ENCODE measurements at regions not wholly inside any gene's neighbourhood (a gene's known extent, or its start where the extent isn't known, plus 50 kb on each side); places are given as distances from the start of the nearest gene placed in this dataset.

DNA sequence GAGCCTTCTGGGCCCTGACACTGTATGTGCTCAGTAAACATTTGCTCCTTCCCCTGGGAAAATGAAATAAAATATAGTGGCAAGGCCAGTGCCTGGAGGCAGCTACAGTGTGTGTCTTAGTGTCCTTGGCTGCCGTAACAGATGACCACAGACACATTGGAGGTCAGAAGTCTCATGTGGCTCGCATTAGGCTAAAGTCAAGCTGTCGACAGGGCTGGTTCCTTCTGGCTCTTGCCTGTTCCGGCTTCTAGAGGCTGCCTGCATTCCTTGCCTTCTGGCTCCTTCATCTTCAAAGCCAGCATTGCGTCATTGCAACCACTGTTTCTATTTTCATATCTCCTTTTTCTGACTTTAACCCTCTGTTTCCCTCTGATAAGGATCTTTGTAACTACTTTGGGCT is 83.6 kb upstream of the STX18 start:
- DNase-seq, result no peak

DNA sequence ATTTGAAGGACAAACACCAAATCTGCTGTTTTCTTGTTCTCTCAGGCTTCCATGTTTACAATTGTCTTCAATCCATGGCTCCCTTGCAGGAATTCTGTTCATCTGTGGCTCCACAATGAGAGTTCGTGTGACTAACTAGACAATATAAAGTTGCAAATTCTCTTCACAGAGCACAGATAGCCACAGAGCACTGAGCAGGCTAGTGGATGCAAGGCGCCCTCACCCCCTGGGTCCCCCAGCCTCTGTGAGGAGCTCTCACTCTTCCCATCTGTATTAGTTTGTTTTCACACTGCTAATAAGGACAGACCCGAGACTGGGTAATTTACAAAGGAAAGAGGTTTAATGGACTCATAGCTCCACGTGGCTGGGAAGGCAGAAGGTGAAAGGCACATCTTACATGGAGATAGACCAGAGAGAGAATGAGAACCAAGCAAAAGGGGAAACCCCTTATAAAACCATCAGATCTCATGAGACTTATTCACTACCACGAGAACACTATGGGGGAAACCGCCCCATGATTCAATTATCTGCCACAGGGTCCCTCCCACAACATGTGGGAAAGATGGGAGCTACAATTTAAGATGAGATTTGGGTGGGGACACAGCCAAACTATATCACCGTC is 82.5 kb upstream of the STX18 start:
- DNase-seq, result no peak

DNA sequence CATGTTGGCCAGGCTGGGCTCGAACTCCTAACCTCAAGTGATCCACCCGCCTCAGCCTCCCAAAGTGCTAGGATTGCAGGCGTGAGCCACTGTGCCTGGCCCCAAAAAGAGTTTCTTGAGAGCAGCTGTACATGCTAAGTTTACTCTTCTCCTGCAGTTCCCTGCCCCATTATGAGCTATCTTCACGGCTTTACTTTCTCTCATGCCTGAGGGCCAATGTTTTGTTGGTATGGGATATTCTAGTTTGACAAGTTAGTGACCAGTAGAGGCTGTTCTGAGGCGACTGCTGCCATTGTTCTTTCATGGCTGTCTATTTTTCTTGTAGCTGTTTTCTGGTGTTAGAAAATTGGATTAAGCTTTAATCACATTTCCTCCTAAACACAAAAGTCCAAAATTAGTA is 78.0 kb upstream of the STX18 start:
- DNase-seq, result no peak

DNA sequence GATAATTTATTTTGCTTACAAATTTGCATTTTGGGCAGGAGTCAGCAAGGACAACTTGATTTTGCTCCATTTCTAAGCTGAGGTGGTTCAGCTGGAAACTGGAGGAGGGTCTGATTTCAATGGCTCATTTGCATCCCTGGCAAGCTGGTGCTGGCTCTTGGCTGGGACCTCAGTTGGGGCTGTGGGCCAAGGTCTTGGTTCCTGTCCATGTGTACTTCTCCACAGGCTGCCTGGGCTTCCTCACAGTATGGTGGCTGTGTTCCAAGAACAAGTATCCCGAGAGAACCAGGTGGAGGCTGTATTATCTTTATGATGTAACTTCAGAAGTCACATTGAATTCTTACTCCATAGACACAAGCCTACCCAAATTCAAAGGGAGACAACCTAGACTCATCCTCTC is 77.0 kb upstream of the STX18 start:
- DNase-seq, result no peak

DNA sequence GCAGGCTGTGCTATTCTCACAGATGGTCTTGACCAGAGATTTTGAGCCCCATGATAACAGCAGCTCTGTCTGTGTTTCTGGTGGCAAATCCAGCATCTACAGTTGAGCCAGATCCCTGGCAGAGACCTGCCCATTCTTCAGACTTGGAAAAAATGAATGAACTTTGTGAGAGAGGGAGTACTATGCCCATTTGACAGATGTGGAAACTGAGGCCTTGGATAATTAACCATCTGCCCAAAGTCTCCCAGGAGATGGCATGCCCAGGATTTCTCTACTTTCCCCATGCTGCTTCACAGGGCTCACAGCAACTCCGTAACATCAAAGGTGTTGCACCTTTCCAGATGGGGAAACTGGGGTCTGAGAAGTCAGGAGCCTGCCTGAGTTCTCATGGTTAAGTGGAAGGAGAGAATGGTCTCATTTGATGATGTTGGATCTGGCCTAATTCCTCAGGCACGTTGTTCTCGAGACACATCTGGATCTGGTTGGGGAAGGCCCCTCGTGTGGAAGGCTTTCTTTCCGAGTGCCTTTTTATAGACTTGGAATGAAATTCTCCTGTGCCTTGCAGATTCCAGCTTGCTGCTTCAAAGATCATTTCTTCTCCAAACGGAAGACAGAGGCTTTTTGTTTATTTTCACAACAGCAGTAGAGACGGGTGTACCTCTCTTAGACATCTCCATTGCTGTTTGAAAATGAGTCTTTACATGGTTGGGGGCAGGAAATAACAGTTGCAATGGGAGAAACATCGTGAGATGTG is 73.3 kb upstream of the STX18 start:
- no peak for DNase-seq

DNA sequence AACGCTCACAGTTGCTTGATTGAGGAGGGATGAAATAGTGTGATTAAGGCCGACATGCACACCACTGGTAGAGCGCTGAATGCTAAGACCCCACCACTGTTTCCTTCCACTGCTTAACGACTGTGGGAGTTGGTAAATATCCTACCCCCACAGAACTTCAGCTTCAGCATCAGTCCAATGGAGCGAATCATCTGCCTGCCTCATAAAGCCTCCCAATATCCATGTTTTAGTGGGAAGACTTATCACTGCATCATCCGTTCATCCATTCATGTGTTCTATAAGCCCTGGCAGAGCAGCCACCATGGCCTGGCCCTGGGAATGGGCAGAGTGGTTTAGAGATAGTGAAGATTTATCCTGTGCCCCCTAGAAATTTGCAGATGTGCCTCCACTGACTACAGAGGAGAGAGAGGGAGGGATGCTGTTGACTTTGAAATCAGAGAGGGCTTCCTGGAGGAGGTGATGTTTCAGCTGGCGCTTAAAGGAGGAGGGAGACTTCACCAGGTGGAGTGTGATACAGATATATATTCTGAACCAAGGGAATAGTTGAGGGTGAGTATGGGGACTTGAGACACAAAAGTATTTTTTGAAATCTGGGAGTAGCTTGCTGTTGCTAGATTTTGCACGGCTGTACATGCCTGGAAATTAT is 71.9 kb upstream of the STX18 start:
- no peak for DNase-seq

DNA sequence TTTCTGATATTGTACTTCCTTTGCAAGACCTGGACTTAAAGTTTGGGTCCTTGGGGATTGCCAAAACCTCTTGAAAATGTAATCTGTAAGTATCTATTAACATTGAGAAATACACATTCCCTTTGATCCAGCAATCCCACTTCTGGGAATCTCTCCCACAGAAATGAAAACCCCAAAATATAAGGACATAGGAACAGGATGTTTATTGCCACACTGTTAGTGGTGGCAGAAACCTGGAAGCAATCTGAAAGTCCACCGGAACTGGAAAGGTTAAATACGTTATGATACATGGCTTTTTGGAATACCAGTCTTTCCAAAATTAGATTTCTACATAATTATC is 71.2 kb upstream of the STX18 start:
- DNase-seq, result no peak

DNA sequence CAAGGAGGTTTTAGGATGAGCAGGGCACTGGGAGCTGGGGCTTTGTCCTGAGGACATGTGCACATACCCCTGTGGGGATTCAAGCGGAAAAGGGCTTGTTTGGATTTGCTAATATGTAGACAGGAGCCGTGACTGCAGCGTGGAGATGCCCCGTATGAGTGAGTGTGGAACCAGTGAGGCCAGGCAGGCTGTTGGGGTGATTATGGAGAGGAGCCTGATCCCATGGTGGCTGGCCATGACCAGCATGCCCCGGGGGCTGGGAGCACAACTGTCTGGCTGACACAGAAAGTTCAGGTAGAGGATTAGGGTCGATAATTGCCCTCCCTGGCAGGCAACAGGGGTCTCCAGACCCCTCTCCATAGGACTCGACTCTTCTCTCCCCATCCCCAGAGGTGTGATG is 68.8 kb upstream of the STX18 start:
- no peak for DNase-seq

DNA sequence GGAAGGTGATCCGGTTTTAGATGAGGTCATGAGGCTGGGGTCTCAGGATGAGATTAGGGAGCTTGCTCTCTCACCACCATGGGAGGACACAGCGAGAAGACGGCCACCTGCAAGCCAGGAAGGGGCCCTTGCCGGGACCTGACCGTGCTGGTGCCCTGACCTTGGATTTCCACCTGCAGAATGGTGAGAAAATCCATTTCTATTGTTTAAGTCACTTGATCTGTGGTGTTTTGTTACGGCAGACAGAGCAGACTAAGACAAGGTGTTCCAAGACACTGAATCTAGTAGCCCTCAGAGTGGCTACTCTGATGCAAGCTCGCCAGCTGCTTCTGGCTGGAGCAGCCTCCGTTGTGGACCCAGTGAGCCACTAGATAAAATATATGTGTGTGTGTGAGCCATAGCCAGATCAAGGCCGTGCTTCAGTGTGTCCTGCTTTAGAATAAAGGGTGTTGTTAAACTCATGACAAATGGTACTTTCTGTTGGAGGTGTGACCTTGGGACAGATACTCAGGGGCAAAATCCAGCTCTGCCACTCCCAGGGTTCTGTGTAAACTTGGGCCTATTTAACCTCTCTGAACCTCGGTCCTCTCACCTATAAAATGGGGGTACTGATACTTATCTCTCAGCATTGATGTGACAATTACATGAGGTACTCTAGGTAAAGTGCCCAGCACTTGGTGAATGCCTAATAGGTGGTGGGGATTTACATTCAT is 67.9 kb upstream of the STX18 start:
- DNase-seq, result no peak

DNA sequence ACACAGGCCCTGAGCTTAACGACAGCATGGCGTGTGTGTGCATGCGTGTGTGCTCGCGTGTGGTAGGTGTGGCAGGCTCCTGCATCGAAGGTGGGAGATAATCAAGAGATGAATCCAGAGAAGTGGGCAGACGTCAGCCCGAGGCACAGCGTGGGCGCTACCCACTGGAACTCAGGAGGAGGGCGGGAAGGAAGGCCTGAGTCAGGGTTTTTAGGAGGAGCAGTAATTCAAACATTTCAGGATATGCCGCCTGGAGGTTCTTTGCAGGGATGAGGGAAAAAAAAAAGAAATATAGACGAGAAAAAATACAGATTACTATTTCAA is 66.3 kb upstream of the STX18 start:
- DNase-seq, result no peak

DNA sequence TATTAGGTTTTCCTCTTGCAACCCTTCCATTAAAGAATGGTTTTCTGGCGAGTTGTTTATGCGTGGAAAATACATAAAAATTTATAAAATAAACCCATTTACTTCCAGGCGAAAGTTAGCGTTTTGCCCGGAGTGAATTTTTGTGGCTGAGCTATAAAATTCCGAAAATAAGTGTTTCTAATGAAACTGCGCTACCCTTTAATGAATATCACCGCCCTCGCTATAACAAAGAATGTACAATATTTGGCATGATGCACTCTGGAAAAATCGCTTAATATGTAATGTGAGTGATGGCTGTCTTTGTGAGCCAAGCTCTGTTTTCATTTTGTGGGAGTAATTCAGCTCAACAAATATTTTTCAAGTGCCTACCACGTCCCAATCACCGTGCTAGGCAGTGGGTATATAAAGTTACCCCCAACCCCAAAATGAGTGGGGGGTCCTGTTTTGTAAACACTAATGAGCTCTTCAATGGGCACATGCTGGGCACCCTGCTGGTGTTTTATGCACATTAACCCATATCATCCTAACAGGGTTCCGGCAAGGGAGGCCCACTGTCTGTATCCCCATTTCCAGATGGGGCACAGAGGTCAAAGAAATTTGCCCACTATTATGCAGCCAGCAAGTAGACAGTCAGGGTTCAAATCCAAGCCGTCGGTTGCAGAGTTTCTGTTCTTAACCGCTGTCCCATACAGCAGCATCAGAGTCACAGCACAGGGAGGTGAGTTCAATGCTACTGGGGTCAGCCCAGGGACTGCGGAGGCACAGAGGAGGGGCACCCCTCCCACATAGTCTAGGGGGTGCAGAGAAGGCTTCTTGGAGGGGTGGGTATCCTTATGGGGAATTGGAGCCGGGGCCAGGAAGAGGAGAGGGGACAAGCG is 65.7 kb upstream of the STX18 start:
- no peak for DNase-seq

DNA sequence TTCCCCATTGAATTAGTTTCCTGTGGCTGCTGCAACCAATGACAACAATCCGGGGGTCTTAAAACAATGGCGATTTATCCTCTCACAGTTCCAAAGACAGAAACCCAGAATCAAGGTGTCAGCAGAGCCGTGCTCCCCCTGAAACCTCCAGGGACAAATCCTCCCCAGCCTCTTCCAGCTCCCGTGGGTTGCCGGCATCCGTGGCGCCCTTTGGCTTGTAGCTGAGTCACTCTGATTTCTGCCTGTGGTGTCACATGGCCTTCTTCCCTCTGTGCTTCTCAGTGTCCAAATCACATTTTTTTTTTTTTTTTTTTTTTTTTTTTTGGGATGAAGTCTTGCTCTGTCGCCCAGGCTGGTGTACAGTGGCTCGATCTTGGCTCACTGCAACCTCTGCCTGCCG is 64.5 kb upstream of the STX18 start:
- DNase-seq, result no peak

DNA sequence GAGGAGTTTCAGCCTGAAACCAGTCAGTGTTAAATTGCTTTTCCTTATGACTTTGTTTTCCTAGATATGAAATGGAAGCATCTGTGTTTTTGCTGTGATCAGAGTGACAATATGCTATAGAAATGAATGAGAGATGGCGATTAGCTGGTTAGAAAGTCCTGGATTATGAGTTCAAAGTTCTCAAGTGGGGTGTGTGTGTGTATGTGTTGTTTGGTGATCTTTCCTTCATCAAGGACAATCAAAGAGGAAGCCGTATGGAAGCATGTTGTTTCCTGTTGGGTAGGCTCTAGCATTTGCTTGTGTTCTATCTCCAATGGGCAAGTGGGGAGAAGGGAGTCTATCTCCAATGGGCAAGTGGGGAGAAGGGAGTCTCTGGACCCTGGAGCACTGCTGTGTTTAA is 64.0 kb upstream of the STX18 start:
- no peak for DNase-seq

DNA sequence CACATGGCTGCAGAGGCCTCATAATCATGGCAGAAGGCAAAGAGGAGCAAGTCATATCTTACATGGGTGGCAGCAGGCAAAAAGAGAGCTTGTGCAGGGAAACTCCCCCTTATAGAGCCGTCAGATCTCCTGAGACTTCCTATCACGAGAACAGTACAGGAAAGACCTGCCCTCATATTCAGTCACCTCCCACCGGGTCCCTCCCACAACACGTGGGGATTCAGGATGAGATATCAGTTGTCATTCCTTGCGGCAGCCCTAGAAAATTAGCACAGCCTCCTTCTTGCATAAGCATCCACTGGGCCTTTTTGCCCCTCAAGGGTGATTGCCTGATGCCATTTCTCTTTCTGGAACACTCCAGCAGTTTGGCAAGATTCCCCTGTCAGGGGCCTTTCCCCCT is 61.7 kb upstream of the STX18 start:
- DNase-seq, result no peak

DNA sequence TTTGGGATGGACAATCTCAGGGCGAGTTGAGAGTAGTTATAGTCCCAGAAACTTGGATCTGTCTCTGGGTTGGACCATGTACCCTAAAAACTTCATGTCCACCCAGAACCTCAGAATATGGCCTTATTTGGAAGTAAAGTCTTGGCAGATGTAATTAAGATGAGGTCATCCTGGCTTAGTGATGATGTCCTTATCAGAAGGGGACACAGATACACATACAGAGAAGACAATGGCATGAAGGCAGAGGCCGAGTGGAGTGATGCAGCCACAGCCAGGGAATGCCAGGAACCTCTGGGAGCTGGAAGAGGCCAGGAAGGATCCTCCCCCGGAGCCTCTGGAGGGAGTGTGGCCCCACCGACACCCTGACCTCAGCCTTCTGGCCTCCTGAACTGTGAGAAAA is 61.2 kb upstream of the STX18 start:
- DNase-seq, result no peak

DNA sequence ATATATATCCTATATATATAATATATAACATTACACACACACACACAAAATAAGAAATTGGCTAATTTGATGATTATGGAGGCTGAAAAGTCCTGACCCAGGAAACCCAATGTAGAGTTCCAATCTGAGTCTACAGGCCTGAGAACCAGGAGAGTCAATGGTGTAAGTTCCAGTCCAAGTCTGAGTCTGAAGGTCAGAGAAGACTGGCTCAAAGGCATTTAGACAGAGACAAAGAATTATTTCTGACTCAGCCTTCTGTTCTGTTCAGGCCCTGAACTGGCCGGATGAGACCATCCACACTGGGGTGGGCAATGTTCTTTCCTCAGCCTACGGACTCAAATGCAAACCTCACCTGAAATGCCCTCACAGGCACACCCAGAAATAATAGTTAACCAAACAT is 60.6 kb upstream of the STX18 start:
- DNase-seq, result no peak

DNA sequence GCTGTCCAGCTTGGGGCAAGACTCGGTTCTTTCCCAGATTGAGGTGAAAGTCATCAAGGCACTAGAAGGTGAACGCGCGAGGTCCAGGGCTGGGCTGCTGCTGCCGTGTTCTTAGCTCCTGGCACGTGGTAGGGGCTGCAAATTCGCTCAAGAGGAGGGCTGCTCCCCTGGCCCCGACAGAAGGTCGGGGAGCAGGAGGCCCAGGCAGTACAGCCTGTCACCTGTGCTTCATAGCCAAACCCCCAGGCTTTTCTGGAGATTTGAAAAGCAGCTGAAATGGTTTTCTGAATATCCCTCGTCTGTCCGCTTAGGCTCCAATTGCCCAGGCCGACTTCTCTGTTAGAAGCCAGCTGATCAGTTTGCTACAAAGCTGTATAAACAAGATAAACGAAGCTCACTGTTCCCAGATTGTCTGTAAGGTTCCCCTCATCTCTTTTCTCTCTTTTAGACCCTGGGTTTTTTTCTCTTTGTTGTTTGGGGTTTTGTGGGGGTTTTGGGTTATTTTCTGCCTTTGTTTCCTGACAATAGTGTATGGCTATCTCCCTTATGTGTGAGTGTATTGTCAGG is 60.0 kb upstream of the STX18 start:
- DNase-seq, result no peak

DNA sequence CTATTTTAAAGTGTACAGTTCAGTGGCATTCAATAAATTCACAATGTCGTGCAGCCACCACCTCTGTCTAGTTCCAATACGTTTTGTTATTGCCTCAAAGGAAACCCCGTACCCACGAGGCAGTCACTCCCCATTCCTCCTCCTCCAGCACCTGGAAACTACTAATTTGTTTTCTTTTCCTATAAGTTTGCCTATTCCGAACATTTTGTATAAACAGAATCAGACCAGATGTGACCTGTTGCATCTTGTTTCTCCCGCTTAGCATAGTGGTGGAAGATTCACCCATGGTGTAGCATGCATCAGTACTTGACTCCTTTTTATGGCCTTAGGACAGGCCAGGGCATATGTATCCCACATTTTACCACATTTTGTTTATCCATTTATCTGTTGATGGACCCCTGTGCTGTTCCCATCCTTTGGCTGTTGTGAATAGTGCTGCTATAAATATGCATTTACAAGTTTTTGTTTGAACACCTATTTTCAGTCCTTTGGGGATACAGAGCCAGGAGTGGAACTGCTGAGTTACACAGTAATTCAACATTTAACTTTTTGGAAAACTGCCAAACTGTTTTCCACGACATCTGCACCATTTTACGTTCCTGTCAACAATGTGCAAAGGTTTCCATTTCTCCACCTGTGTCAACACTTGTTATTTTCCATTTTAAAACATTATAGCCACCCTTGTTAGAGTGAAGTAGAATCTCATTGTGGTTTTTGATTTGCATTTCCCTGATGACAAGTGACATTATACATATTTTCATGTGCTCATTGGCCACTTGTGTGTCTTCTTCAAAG is 57.8 kb upstream of the STX18 start:
- no peak for DNase-seq

DNA sequence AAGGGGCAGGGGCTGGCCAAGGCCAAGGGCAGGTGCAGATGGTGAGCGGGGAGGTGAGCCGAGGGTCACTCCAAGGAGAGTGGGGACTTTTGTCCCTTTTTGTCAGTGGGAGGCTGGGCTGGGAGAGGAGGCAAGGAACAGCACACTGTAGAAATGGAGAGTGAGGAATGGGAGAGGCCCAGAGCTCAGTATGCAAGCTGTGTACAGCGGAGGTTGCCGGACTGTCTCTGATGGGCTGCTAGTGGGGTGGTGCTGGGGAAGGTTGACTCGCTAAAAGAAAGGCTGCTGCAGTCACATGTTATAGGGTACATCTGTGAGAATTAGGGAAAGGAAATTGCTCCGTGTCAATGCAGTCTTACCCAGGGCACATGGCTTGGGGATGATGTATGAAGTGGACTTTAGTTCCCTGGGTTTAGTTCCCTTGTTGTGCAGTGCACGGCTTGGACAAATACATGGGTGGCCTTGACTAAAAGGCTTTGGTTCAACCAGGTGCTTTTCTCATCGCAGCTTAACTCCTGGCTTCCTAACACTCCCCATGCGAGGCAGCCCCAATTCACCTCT is 57.1 kb upstream of the STX18 start:
- DNase-seq, result no peak

DNA sequence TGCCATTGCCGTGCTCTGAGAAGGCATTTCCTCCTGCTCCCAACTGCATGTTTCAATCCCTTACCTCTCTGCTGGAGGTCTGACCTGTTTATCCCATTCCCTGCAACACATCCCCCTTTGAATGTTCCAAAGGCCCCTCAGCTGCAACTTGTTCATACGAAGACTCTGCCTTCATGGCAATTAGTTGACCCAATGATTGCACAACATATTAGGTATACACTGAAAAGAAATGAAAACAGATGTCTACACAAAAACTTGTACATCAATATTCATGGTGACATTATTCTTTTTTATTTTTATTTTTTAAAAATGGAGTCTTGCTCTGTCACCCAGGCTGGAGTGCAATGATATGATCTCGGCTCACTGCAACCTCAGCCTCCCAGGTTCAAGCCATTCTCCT is 54.9 kb upstream of the STX18 start:
- DNase-seq, result no peak

DNA sequence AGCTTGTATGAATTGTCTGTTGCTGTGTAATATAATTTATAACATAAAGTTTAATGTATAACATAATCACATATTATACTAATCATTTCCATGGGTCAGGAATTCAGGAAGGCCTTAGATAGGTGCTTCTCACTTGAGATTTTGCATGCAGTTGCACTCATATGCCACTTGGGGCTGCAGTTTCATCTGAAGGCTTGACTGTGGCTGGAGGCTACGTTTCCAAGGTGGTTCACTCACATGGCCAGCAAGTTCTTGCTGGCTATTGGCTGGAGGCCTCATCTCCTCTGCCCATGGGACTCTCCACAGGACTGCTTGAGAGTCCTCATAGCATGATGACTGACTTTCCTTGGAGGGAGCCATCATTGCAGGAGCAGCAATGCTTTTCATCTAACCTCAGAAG is 53.4 kb upstream of the STX18 start:
- DNase-seq, result peak; percentile 21
